ENCODE measurements at regions not wholly inside any gene's neighbourhood (a gene's known extent, or its start where the extent isn't known, plus 50 kb on each side); places are given as distances from the start of the nearest gene placed in this dataset.

- ATAC-seq (ENCODE audit: low FRiP score in 2 of 2) (no peak), DNase-seq (no peak)
- Histone ChIP-seq H3K27me3 (no peaks in the 10 kb centered on the region), H3K4me1 (peaks cover 0 to 3% (median 0%) of the 10 kb centered on the region in 4 donors), H3K27ac (no peak overlapping the region), H3K9me3 (no peaks in the 10 kb centered on the region), H3K4me3 (no peak overlapping the region), H3K36me3 (no peaks in the 10 kb centered on the region)
- TF ChIP-seq POLR2AphosphoS5 (IDR thresholded peaks at IDR 0.05), result no peak
- TF ChIP-seq, protein P1, sequence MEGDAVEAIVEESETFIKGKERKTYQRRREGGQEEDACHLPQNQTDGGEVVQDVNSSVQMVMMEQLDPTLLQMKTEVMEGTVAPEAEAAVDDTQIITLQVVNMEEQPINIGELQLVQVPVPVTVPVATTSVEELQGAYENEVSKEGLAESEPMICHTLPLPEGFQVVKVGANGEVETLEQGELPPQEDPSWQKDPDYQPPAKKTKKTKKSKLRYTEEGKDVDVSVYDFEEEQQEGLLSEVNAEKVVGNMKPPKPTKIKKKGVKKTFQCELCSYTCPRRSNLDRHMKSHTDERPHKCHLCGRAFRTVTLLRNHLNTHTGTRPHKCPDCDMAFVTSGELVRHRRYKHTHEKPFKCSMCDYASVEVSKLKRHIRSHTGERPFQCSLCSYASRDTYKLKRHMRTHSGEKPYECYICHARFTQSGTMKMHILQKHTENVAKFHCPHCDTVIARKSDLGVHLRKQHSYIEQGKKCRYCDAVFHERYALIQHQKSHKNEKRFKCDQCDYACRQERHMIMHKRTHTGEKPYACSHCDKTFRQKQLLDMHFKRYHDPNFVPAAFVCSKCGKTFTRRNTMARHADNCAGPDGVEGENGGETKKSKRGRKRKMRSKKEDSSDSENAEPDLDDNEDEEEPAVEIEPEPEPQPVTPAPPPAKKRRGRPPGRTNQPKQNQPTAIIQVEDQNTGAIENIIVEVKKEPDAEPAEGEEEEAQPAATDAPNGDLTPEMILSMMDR (IDR thresholded peaks at IDR 0.05), result no peak
- no peak for TF ChIP-seq EP300 (IDR thresholded peaks at IDR 0.05)
- no peak for TF ChIP-seq POLR2A (IDR thresholded peaks at IDR 0.05)
- WGBS, 2 donors, result 84 to 95% methylated on average over 11 to 14 of the region's 14 CpGs
These were observed 77.8 kb downstream of the BUD13 start for GRCh38 chr11:116694815-116695590.

- no peaks in the 10 kb centered on the region for H3K27me3 ChIP-seq
These were observed 78.5 kb downstream of the BUD13 start for GRCh38 chr11:116694349-116694725.

GRCh38 chr11:116693593-116694348 is 79.0 kb downstream of the BUD13 start:
- no peaks in the 10 kb centered on the region for H3K9me3 ChIP-seq
- H3K27ac ChIP-seq, result no peak overlapping the region
- DNase-seq (peak in 1 of 2 donors; percentile 80), ATAC-seq (ENCODE audit: low FRiP score in 2 of 2) (peak in 1 of 2 donors; percentile 23)
- no peak for TF ChIP-seq POLR2AphosphoS5 (IDR thresholded peaks at IDR 0.05)
- TF ChIP-seq EP300 (IDR thresholded peaks at IDR 0.05), result no peak
- TF ChIP-seq, protein P1 (IDR thresholded peaks at IDR 0.05), result no peak
- TF ChIP-seq POLR2A (IDR thresholded peaks at IDR 0.05), result no peak
- H3K4me1 ChIP-seq, result peaks cover 0 to 3% (median 0%) of the 10 kb centered on the region in 4 donors
- WGBS, 2 donors, result 58 to 60% methylated on average over 15 of the region's 16 CpGs
- H3K27me3 ChIP-seq, result no peaks in the 10 kb centered on the region
- H3K4me3 ChIP-seq, result no peak overlapping the region
- no peaks in the 10 kb centered on the region for H3K36me3 ChIP-seq

More at GRCh38 chr11:116694349-116694725, 78.5 kb downstream of the BUD13 start:
- WGBS, 2 donors, result 56 to 58% methylated on average over 3 of the region's 3 CpGs
- no peak overlapping the region for H3K27ac ChIP-seq
- DNase-seq (no peak), ATAC-seq (ENCODE audit: low FRiP score in 2 of 2) (no peak)
- H3K4me3 ChIP-seq, result no peak overlapping the region
- TF ChIP-seq EP300 (IDR thresholded peaks at IDR 0.05), result no peak
- TF ChIP-seq POLR2A (IDR thresholded peaks at IDR 0.05), result no peak
- no peak for TF ChIP-seq POLR2AphosphoS5 (IDR thresholded peaks at IDR 0.05)
- TF ChIP-seq, protein P1 (IDR thresholded peaks at IDR 0.05), result no peak
- H3K4me1 ChIP-seq, result peaks cover 0 to 3% (median 0%) of the 10 kb centered on the region in 4 donors
- H3K9me3 ChIP-seq, result no peaks in the 10 kb centered on the region
- H3K36me3 ChIP-seq, result no peaks in the 10 kb centered on the region

- ATAC-seq (ENCODE audit: low FRiP score in 2 of 2) (no peak), DNase-seq (no peak)
- Histone ChIP-seq H3K27me3 (no peaks in the 10 kb centered on the region), H3K4me3 (no peak overlapping the region), H3K4me1 (peaks cover 0 to 3% (median 0%) of the 10 kb centered on the region in 4 donors), H3K27ac (no peak overlapping the region), H3K9me3 (no peaks in the 10 kb centered on the region), H3K36me3 (no peaks in the 10 kb centered on the region)
- TF ChIP-seq EP300 (IDR thresholded peaks at IDR 0.05), result no peak
- TF ChIP-seq, protein P1 (IDR thresholded peaks at IDR 0.05), result no peak
- no peak for TF ChIP-seq POLR2A (IDR thresholded peaks at IDR 0.05)
- no peak for TF ChIP-seq POLR2AphosphoS5 (IDR thresholded peaks at IDR 0.05)
- WGBS, 2 donors, result 50 to 80% methylated on average over 1 of the region's 1 CpG
These were observed 79.7 kb downstream of the BUD13 start for GRCh38 chr11:116693102-116693570.
